Bronchial epithelial cell (primary cell): ENCODE measurements at regions not wholly inside any gene's neighbourhood (a gene's known extent, or its start where the extent isn't known, plus 50 kb on each side); places are given as distances from the start of the nearest gene placed in this dataset.

Experiments
- DNase-seq: peaks from one replicate; pipeline ENCODE4 v3.0.0-alpha.2; 2010; ENCODE audit warnings: low read depth
- FAIRE-seq: peaks from 2 replicates; lab custom pipeline; 2011; peaks lifted over from hg19 to GRCh38; lab: Jason Lieb, UNC
- H3K27me3 ChIP-seq: 2 replicates; pipeline ENCODE4 v1.5.1; 2011; ENCODE audit warnings: low read length; ENCODE audit not compliant: control insufficient read depth, insufficient read depth
- H3K36me3 ChIP-seq: 2 replicates; pipeline ENCODE4 v1.5.1; 2011; ENCODE audit warnings: low read length; ENCODE audit not compliant: control insufficient read depth, insufficient read depth
- H3K4me3 ChIP-seq: 2 replicates; pipeline ENCODE4 v1.5.1; 2011; ENCODE audit warnings: mild to moderate bottlenecking, low read depth, low read length, control low read depth
- TF ChIP-seq, protein P1 (sequence below): IDR thresholded peaks from 2 replicates; pipeline ENCODE4 v1.5.1; 2011; ENCODE audit warnings: mild to moderate bottlenecking, moderate library complexity, low read length, control low read depth, inconsistent platforms; ENCODE audit not compliant: insufficient read depth, severe bottlenecking

DNA sequence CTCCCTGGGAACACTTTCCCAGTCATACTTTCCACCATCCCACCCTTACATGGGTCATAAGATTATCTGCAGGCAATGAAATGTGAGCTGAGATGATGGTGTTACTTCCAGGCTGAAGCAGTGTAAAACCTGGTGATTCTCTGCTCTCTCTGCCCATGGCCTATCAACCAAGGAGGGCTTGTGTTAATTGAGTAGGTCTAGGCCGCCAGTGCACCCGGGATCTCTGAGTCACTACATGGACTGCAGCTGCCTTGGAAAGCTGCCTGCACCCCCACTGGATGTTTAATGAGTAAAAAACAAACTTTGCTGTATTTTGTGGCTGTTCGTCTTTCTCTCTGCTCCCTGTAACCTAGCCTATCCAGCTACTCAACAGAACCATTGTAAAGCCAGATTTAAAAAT lies 451.7 kb upstream of the SMIM21 start:
- Histone ChIP-seq H3K4me3 (no peak overlapping the region), H3K27me3 (no peaks in the 10 kb centered on the region), H3K36me3 (no peaks in the 10 kb centered on the region)
- FAIRE-seq (no peak), DNase-seq (no peak)
- TF ChIP-seq, protein P1, sequence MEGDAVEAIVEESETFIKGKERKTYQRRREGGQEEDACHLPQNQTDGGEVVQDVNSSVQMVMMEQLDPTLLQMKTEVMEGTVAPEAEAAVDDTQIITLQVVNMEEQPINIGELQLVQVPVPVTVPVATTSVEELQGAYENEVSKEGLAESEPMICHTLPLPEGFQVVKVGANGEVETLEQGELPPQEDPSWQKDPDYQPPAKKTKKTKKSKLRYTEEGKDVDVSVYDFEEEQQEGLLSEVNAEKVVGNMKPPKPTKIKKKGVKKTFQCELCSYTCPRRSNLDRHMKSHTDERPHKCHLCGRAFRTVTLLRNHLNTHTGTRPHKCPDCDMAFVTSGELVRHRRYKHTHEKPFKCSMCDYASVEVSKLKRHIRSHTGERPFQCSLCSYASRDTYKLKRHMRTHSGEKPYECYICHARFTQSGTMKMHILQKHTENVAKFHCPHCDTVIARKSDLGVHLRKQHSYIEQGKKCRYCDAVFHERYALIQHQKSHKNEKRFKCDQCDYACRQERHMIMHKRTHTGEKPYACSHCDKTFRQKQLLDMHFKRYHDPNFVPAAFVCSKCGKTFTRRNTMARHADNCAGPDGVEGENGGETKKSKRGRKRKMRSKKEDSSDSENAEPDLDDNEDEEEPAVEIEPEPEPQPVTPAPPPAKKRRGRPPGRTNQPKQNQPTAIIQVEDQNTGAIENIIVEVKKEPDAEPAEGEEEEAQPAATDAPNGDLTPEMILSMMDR: no peak

DNA sequence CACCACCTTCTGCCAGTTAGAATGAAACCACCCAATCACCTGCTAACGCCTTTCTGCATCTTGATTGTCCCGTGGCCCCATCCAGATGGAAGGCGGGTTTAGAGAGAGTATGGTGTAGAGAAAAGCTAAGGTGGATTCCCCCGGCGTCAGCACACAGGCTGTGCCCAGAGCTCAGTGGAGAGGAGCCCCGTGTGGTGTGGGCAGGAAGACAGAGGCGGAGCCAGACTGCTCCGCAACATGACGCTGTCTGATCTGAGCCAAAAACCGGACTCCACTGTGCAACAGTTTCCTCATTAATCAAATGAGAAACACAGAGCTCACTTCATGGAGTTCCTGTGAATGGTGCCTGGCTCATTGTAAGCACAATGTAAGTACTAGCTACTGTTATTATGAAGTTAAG lies 448.1 kb upstream of the SMIM21 start:
- TF ChIP-seq, protein P1: no peak
- H3K36me3 ChIP-seq: no peaks in the 10 kb centered on the region
- H3K4me3 ChIP-seq: no peak overlapping the region
- H3K27me3 ChIP-seq: no peaks in the 10 kb centered on the region
- no peak for DNase-seq
- no peak for FAIRE-seq

DNA sequence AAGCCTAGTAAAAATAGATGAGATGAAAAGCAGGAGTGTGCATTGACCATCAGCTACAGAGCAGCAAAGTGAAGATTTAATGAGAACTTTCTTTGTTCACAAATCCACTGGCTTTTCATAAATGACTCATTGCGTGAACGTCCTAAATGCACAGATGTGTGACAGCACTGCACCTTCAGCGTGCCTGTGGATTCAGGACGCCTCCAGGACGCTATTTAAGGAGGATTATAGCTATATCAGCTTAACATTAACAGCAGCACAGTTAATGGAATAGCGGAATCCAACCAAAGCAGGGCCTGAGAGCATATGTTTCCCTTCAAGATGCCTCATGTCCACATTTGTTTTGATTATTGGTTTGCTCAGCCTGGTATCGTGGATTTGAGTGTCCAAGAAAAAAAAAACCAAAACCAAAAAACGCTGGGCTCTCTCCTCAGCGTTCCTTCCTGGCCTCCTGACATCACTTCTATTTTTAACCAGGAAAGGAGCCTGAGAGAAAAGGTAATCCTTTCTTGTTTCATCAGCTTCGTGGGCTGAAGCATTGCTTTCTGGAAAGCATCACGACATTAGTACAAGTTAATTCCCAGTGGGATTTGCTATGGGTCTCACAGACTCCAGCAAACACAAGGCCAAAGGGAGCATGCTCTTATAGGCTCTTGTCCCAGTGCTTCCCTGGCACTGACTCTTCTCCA lies 447.0 kb upstream of the SMIM21 start:
- H3K36me3 ChIP-seq: no peaks in the 10 kb centered on the region
- H3K27me3 ChIP-seq: no peaks in the 10 kb centered on the region
- DNase-seq (no peak), FAIRE-seq (no peak)
- TF ChIP-seq, protein P1: no peak
- H3K4me3 ChIP-seq: no peak overlapping the region

DNA sequence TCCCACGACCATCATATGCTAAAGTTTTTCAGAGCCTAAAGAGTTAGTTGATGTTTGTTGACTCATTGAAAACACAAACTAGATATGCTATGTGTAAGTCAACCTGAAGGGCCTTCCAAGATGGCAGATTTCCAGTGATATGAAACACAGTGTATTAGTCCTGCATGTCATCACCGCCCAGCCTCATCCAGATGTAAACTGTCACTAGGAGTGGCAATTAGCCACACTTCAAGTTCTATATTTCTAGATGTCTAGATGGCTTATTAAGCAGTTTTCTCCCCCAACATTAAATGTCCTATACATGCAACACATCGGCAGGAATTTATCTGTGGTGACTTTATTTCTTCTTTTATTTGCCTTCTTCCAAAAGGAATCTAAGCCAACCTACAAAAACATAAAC lies 444.1 kb upstream of the SMIM21 start:
- Histone ChIP-seq H3K36me3 (no peaks in the 10 kb centered on the region), H3K27me3 (no peaks in the 10 kb centered on the region), H3K4me3 (no peak overlapping the region)
- no peak for FAIRE-seq
- DNase-seq: no peak
- TF ChIP-seq, protein P1: no peak

GRCh38 chr18:75869162-75869561 lies 441.7 kb upstream of the SMIM21 start:
- no peak for DNase-seq
- no peaks in the 10 kb centered on the region for H3K27me3 ChIP-seq

More at GRCh38 chr18:75869162-75869561, 441.7 kb upstream of the SMIM21 start:
- no peak for FAIRE-seq
- Histone ChIP-seq H3K4me3 (no peak overlapping the region), H3K36me3 (no peaks in the 10 kb centered on the region)
- TF ChIP-seq, protein P1: no peak
